LNCAP (cell line): ENCODE measurements at regions not wholly inside any gene's neighbourhood (a gene's known extent, or its start where the extent isn't known, plus 50 kb on each side); places are given as distances from the start of the nearest gene placed in this dataset.

Experiments used
- CTCF ChIP-seq: fragments of 450-650 bp; IDR thresholded peaks from 2 replicates; pipeline ENCODE4 v1.5.1; 2017; ENCODE audit warnings: mild to moderate bottlenecking

- TF ChIP-seq CTCF = no peak
Observed at GRCh38 chr11:128022007-128022368, 565.4 kb downstream of the ETS1 start.

GRCh38 chr11:128021349-128022006 lies 565.9 kb downstream of the ETS1 start:
- no peak for TF ChIP-seq CTCF

- TF ChIP-seq CTCF = no peak
Observed at GRCh38 chr11:128018692-128019091, 568.7 kb downstream of the ETS1 start.

- no peak for TF ChIP-seq CTCF
Observed at GRCh38 chr11:128005562-128005961, 581.8 kb downstream of the ETS1 start.

GRCh38 chr11:127998421-127998820 lies 588.9 kb downstream of the ETS1 start:
- TF ChIP-seq CTCF = no peak

- no peak for TF ChIP-seq CTCF
Observed at GRCh38 chr11:127997594-127997993, 589.8 kb downstream of the ETS1 start.

- no peak for TF ChIP-seq CTCF
Observed at GRCh38 chr11:127996825-127997224, 590.5 kb downstream of the ETS1 start.

GRCh38 chr11:127995921-127996320 lies 591.4 kb downstream of the ETS1 start:
- no peak for TF ChIP-seq CTCF
